HepG2 (cell line): ENCODE measurements at regions not wholly inside any gene's neighbourhood (a gene's known extent, or its start where the extent isn't known, plus 50 kb on each side); places are given as distances from the start of the nearest gene placed in this dataset.

Experiments
- ATAC-seq: fragments of 200-7000 bp; cut with Tn5 transposase; 3 replicates; pipeline ENCODE4 v1.9.1; 2020; ENCODE audit warnings: mild to moderate bottlenecking, moderate library complexity
- BruUV-seq: library from RNA; stranded (reverse); fragments of 400-500 nt; replicated peaks from 2 replicates; lab custom pipeline; 2021; lab: Mats Ljungman, UMichigan
- CTCF ChIA-PET: fragments of 300-600 bp; formaldehyde crosslinking; extraction: SDS; loops from one replicate; lab custom pipeline; 2021; ENCODE audit warnings: low total read pairs, inconsistent platforms, low intra/inter-chr PET ratio; lab: Yijun Ruan, JAX
- POLR2A ChIA-PET: fragments of 350-600 bp; sonication (Branson Sonifier 250); formaldehyde crosslinking; loops from one replicate; lab custom pipeline; 2020; ENCODE audit warnings: antibody characterized with exemption, inconsistent platforms; lab: Yijun Ruan, JAX
- DNase-seq: peaks from one replicate; pipeline ENCODE4 v3.0.0-alpha.2; 2015; ENCODE audit warnings: low spot score
- FAIRE-seq: peaks from 3 replicates; lab custom pipeline; 2011; peaks lifted over from hg19 to GRCh38; lab: Jason Lieb, UNC
- H2AFZ ChIP-seq: one replicate; pipeline ENCODE4 v1.6.1; 2011; ENCODE audit warnings: low read length, inconsistent platforms
- H3K27ac ChIP-seq: fragments of 300-600 bp; 3 replicates; pipeline ENCODE4 v1.8.0; 2011; ENCODE audit warnings: mixed run types, mild to moderate bottlenecking, mixed read lengths, low read length, inconsistent platforms; ENCODE audit not compliant: insufficient read depth; ENCODE audit errors: extremely low read length
- H3K27me3 ChIP-seq, 2 experiments: fragments of 200-600 bp in 1 of 2; 2 replicates in 1 of 2; 3 replicates in 1 of 2; pipeline versions ENCODE4 v1.6.0 to v1.8.0; 2011; ENCODE audit warnings: low read length in 2 of 2, mild to moderate bottlenecking in 2 of 2, moderate library complexity in 2 of 2, inconsistent platforms in 1 of 2; ENCODE audit not compliant: insufficient read depth in 2 of 2, control insufficient read depth in 1 of 2
- H3K36me3 ChIP-seq, 2 experiments: fragments of 200-600 bp in 1 of 2; replicated peaks in 1 of 2; 2 replicates in 1 of 2; 3 replicates in 1 of 2; pipeline versions ENCODE4 v1.5.1 to v1.8.0; 2011; ENCODE audit warnings: low read length in 2 of 2, inconsistent platforms in 1 of 2; ENCODE audit not compliant: insufficient read depth in 2 of 2, control insufficient read depth in 1 of 2
- H3K4me1 ChIP-seq: 2 replicates; pipeline ENCODE4 v1.5.1; 2012; ENCODE audit warnings: low read length, inconsistent platforms; ENCODE audit not compliant: insufficient read depth
- H3K4me2 ChIP-seq: 2 replicates; pipeline ENCODE4 v1.6.0; 2011; ENCODE audit warnings: low read depth, low read length, inconsistent platforms
- H3K4me3 ChIP-seq, 3 experiments: fragments of 200-600 bp in 1 of 3; sonication (generic), shearing (Covaris generic) in 1 of 3; replicated peaks in 1 of 3; 2 replicates each; pipeline ENCODE4 v1.5.1; 2011 to 2016; ENCODE audit warnings: low read length in 3 of 3, inconsistent platforms in 2 of 3, low read depth in 2 of 3, mild to moderate bottlenecking in 2 of 3, control low read depth in 1 of 3, mixed read lengths in 1 of 3; ENCODE audit not compliant: insufficient read depth in 1 of 3
- H3K79me2 ChIP-seq: one replicate; pipeline ENCODE4 v1.6.1; 2011; ENCODE audit warnings: low read length, inconsistent platforms; ENCODE audit not compliant: insufficient read depth
- H3K9ac ChIP-seq: 2 replicates; pipeline ENCODE4 v1.6.0; 2011; ENCODE audit warnings: mild to moderate bottlenecking, low read depth, low read length, inconsistent platforms; ENCODE audit not compliant: insufficient read depth
- H3K9me3 ChIP-seq: 2 replicates; pipeline ENCODE4 v1.5.1; 2012; ENCODE audit warnings: mild to moderate bottlenecking, low read length
- H4K20me1 ChIP-seq: 2 replicates; pipeline ENCODE4 v1.6.0; 2011; ENCODE audit warnings: inconsistent platforms, mild to moderate bottlenecking, low read length, moderate library complexity; ENCODE audit not compliant: insufficient read depth
- ATF7 ChIP-seq, 2 experiments: fragments of 450-650 bp in 1 of 2; sonication (generic) in 1 of 2; formaldehyde crosslinking in 1 of 2; IDR thresholded peaks; 2 replicates each; pipeline versions ENCODE4 v1.4.0 to v1.6.1; 2016 to 2020; ENCODE audit warnings: antibody characterized with exemption in 1 of 2, mild to moderate bottlenecking in 1 of 2, missing genetic modification reagents in 1 of 2
- CHD2 ChIP-seq: IDR thresholded peaks from 2 replicates; pipeline ENCODE4 v1.6.1; 2011; ENCODE audit warnings: low read depth, low read length, improper control_type of control experiment
- CREB1 ChIP-seq, 2 experiments: fragments of 450-650 bp in 1 of 2; IDR thresholded peaks; 2 replicates each; pipeline ENCODE4 v1.6.1; 2016 to 2017; ENCODE audit warnings: control low read depth in 1 of 2, mild to moderate bottlenecking in 1 of 2, missing compliant biosample characterization in 1 of 2, missing genetic modification characterization in 1 of 2
- IKZF4 ChIP-seq: sonication (generic); formaldehyde crosslinking; IDR thresholded peaks from 2 replicates; pipeline ENCODE4 v1.5.1; 2020; ENCODE audit warnings: borderline replicate concordance, mild to moderate bottlenecking, low read depth, missing genetic modification reagents; ENCODE audit errors: not compliant biosample characterization
- IRF2 ChIP-seq: IDR thresholded peaks from 2 replicates; pipeline ENCODE4 v1.6.1; 2018; ENCODE audit warnings: missing genetic modification reagents, missing compliant biosample characterization
- PCBP2 ChIP-seq: fragments of 200-400 bp; formaldehyde crosslinking; optimal IDR thresholded peaks from 2 replicates; pipeline ENCODE3; 2018; ENCODE audit warnings: low read length, low read depth; ENCODE audit not compliant: poor library complexity, severe bottlenecking
- POLR2G ChIP-seq: fragments of 200-400 bp; formaldehyde crosslinking; IDR thresholded peaks from 2 replicates; pipeline ENCODE4 v1.6.1; 2018; ENCODE audit warnings: mild to moderate bottlenecking, low read depth, low read length, moderate library complexity
- SMAD9 ChIP-seq: sonication (generic); formaldehyde crosslinking; IDR thresholded peaks from 2 replicates; pipeline ENCODE4 v1.5.1; 2020; ENCODE audit warnings: mild to moderate bottlenecking, missing genetic modification reagents
- ZKSCAN1 ChIP-seq: fragments of 150-350 bp; IDR thresholded peaks from 2 replicates; pipeline ENCODE4 v1.6.1; 2014; ENCODE audit warnings: low read length
- ZNF136 ChIP-seq: sonication (generic); formaldehyde crosslinking; IDR thresholded peaks from 2 replicates; pipeline ENCODE4 v1.8.1; 2022; ENCODE audit warnings: low read depth, mild to moderate bottlenecking, moderate library complexity, missing genetic modification reagents
- ZNF280B ChIP-seq: sonication (generic); formaldehyde crosslinking; IDR thresholded peaks from 2 replicates; pipeline ENCODE4 v1.5.0; 2020; ENCODE audit warnings: missing genetic modification reagents, mild to moderate bottlenecking, borderline replicate concordance
- ZNF33B ChIP-seq: sonication (generic); formaldehyde crosslinking; IDR thresholded peaks from 2 replicates; pipeline ENCODE4 v1.5.1; 2020; ENCODE audit warnings: mild to moderate bottlenecking, missing genetic modification reagents
- ZNF558 ChIP-seq: sonication (generic); formaldehyde crosslinking; IDR thresholded peaks from 2 replicates; pipeline ENCODE4 v1.9.0; 2022; ENCODE audit warnings: mild to moderate bottlenecking, missing genetic modification reagents, borderline replicate concordance
- ZNF660 ChIP-seq: sonication (generic); formaldehyde crosslinking; IDR thresholded peaks from 2 replicates; pipeline ENCODE4 v1.5.1; 2020; ENCODE audit warnings: mild to moderate bottlenecking, low read depth, missing genetic modification reagents, borderline replicate concordance
- WGBS: methylation state at CpG from one replicate; pipeline ENCODE4 v1.1.6; 2017; ENCODE audit warnings: low lambda C conversion rate; 5-methylcytosine and 5-hydroxymethylcytosine counted together
- in situ Hi-C: cut with HindIII; loops from 2 replicates; pipeline ENCODE4 v1.10.0; 2017; ENCODE audit warnings: low pct_unique_long_range_greater_than_20kb; ENCODE audit not compliant: extremely low pct_ligation_motif_present
- intact Hi-C: fragments of 100-400 bp; cut with micrococcal nuclease; formaldehyde crosslinking; loops from one replicate; pipeline ENCODE4 v1.10.0; 2022; ENCODE audit not compliant: unreplicated experiment

GRCh38 chr7:42650171-42650570 is 261.7 kb downstream of the C7orf25 start:
- in situ Hi-C loops = no loop called here
- Histone ChIP-seq H3K27ac (no peak overlapping the region), H3K9me3 (peaks cover 2% of the 10 kb centered on the region), H3K4me1 (no peaks in the 10 kb centered on the region), H3K79me2 (no peaks in the 10 kb centered on the region), H3K4me3 (no peak overlapping the region), H3K36me3 (no peaks in the 10 kb centered on the region), H2AFZ (no peak overlapping the region), H4K20me1 (no peaks in the 10 kb centered on the region), H3K9ac (no peak overlapping the region), H3K27me3 (no peaks in the 10 kb centered on the region), H3K4me2 (no peak overlapping the region)
- CTCF ChIA-PET = no interaction called here
- whole genome bisulfite sequencing = 3% methylated on average over 6 of the region's 6 CpGs
- ATAC-seq = no peak
- no TSS peak for BruUV-seq
- POLR2A ChIA-PET = no interaction called here
- DNase-seq = no peak
- intact Hi-C loops = no loop called here
- no peak for TF ChIP-seq POLR2G
- no peak for TF ChIP-seq IKZF4 (CRISPR knock-in tag)
- TF ChIP-seq ZNF33B (CRISPR knock-in tag) = no peak
- no peak for TF ChIP-seq IRF2 (CRISPR knock-in tag)
- TF ChIP-seq CHD2 = no peak
- TF ChIP-seq ZNF558 = no peak
- TF ChIP-seq ZNF660 (CRISPR knock-in tag) = no peak
- no peak for TF ChIP-seq SMAD9
- peak; percentile 90 for TF ChIP-seq ATF7 (IDR thresholded peaks at IDR 0.05)
- no peak for TF ChIP-seq ATF7 (CRISPR knock-in tag; IDR thresholded peaks at IDR 0.05)
- TF ChIP-seq ZNF280B = no peak
- TF ChIP-seq ZKSCAN1 = no peak
- no peak for TF ChIP-seq ZNF136 (CRISPR knock-in tag)
- 0 out of 2 replicates have a peak, but pooled peaks have one; percentile 35 for TF ChIP-seq CREB1 (IDR thresholded peaks at IDR 0.05)
- no peak for TF ChIP-seq CREB1 (CRISPR knock-in tag; IDR thresholded peaks at IDR 0.05)
- no peak for TF ChIP-seq PCBP2
- no peak for FAIRE-seq
